ENCODE measurements at regions not wholly inside any gene's neighbourhood (a gene's known extent, or its start where the extent isn't known, plus 50 kb on each side); places are given as distances from the start of the nearest gene placed in this dataset.

DNA sequence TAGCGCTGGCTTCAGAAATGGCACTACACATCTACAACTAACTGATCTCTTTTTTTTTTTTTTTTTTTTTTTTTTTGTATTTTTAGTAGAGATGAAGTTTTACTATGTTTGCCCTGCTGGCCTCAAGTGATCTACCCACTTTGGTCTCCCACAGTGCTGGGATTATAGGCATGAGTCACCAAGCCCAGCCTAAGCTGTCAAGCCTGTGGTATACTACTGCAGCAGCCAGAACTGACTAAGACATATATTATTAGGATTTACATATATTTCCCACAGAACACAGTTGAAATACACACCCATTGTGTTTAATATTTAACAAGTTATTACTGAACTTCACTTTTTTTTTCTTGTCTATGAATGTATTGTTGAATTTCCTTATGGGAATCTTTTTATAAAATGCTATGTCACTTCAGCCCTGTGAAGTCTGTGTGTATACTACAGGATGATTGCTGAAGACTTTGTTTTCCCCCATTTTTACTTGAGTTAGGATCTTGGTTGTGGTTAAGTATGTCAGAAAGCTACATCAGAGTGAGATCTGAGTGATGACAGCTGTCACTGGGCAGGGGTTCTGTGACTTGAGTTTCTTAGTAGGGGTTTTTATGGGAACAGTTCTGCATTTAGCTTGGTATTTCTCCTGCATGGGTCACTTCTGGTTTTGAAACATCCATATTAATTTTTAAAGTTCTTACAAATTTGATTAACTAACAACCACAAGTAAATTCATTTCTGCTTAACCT is 481.5 kb downstream of the CDY2B start:
- Histone ChIP-seq H3K27me3 (replicated peaks; ENCODE audit: insufficient read depth) (no peaks in the 10 kb centered on the region), H3K9me3 (no peaks in the 10 kb centered on the region), H3K36me3 (no peaks in the 10 kb centered on the region), H3K4me1 (ENCODE audit: control insufficient read depth in 1 of 2, low read depth in 2 of 2) (no peaks in the 10 kb centered on the region), H3K4me3 (no peak overlapping the region), H3K27ac (no peak overlapping the region)
- ATAC-seq (ENCODE audit: insufficient number of reproducible peaks, low FRiP score, low read depth) (no peak), DNase-seq (ENCODE audit: low spot score) (no peak)
- TF ChIP-seq, protein P1, sequence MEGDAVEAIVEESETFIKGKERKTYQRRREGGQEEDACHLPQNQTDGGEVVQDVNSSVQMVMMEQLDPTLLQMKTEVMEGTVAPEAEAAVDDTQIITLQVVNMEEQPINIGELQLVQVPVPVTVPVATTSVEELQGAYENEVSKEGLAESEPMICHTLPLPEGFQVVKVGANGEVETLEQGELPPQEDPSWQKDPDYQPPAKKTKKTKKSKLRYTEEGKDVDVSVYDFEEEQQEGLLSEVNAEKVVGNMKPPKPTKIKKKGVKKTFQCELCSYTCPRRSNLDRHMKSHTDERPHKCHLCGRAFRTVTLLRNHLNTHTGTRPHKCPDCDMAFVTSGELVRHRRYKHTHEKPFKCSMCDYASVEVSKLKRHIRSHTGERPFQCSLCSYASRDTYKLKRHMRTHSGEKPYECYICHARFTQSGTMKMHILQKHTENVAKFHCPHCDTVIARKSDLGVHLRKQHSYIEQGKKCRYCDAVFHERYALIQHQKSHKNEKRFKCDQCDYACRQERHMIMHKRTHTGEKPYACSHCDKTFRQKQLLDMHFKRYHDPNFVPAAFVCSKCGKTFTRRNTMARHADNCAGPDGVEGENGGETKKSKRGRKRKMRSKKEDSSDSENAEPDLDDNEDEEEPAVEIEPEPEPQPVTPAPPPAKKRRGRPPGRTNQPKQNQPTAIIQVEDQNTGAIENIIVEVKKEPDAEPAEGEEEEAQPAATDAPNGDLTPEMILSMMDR (IDR thresholded peaks at IDR 0.05): no peak

GRCh38 chrY:17397659-17398058 is 482.4 kb downstream of the CDY2B start:
- TF ChIP-seq, protein P1 (IDR thresholded peaks at IDR 0.05): no peak
- H3K36me3 ChIP-seq: no peaks in the 10 kb centered on the region
- H3K4me1 ChIP-seq (ENCODE audit: control insufficient read depth in 1 of 2, low read depth in 2 of 2): no peaks in the 10 kb centered on the region
- H3K27me3 ChIP-seq (replicated peaks; ENCODE audit: insufficient read depth): no peaks in the 10 kb centered on the region
- no peak overlapping the region for H3K4me3 ChIP-seq
- DNase-seq (ENCODE audit: low spot score) (no peak), ATAC-seq (ENCODE audit: insufficient number of reproducible peaks, low FRiP score, low read depth) (no peak)
- H3K27ac ChIP-seq: no peak overlapping the region
- no peaks in the 10 kb centered on the region for H3K9me3 ChIP-seq

DNA sequence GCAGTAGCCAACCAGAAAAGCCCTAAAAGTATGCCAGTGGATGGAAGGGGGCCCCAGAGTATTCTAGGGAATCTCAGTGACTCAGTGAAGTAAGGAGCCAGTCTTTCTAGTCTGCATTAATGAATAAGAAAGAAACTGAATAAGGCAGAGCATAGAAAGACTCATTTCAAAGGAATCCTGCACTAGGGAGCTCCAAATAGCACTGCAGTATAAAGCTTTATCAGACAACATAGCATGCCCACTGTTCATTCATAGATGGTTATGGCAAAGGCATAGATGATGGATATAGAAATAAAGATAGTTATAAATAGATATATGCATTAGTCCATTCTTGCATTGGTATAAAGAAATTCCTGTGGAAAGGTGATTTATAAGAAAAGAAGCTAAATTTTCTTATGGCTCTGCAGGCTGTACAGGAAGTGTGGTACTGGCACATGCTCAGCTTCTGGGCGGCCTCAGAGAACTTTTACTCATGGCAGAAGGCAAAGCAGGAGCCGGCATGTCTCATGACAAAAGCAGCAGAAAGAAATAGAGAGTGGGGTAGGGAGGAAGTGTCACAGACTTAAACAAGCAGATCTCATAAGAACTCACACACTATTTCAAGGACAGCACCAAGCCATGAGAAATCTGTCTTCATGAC is 498.5 kb downstream of the CDY2B start:
- DNase-seq (ENCODE audit: low spot score) (no peak), ATAC-seq (ENCODE audit: insufficient number of reproducible peaks, low FRiP score, low read depth) (no peak)
- H3K9me3 ChIP-seq: no peaks in the 10 kb centered on the region
- H3K27me3 ChIP-seq (replicated peaks; ENCODE audit: insufficient read depth): no peaks in the 10 kb centered on the region
- no peaks in the 10 kb centered on the region for H3K36me3 ChIP-seq
- no peaks in the 10 kb centered on the region for H3K4me1 ChIP-seq (ENCODE audit: control insufficient read depth in 1 of 2, low read depth in 2 of 2)
- no peak overlapping the region for H3K4me3 ChIP-seq
- no peak overlapping the region for H3K27ac ChIP-seq
- TF ChIP-seq, protein P1 (IDR thresholded peaks at IDR 0.05): no peak

DNA sequence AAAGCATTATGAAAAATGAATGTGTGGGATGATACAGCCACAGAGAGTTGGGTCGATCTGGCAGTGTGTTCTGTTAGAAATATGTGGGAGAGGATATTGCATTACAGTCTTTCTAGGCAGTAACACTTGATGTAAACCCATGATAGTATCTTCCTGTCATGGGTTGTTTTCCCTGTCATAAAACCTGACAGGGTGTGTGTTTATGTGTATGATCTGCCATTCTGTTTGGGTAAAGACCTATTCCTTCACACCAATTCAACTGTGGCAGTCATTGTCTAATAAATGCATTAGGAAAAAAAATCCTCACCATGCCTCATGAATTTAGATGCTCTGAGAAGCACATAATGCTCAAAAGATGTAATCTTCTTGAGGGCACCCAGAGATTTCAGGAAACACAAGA is 501.7 kb downstream of the CDY2B start:
- ATAC-seq (ENCODE audit: insufficient number of reproducible peaks, low FRiP score, low read depth) (no peak), DNase-seq (ENCODE audit: low spot score) (no peak)
- Histone ChIP-seq H3K27me3 (replicated peaks; ENCODE audit: insufficient read depth) (no peaks in the 10 kb centered on the region), H3K27ac (no peak overlapping the region), H3K4me1 (ENCODE audit: control insufficient read depth in 1 of 2, low read depth in 2 of 2) (no peaks in the 10 kb centered on the region), H3K4me3 (no peak overlapping the region), H3K9me3 (no peaks in the 10 kb centered on the region), H3K36me3 (no peaks in the 10 kb centered on the region)
- TF ChIP-seq, protein P1 (IDR thresholded peaks at IDR 0.05): no peak

GRCh38 chrY:17368413-17368812 is 511.6 kb downstream of the CDY2B start:
- Histone ChIP-seq H3K4me3 (no peak overlapping the region), H3K27ac (no peak overlapping the region), H3K36me3 (no peaks in the 10 kb centered on the region), H3K4me1 (ENCODE audit: control insufficient read depth in 1 of 2, low read depth in 2 of 2) (no peaks in the 10 kb centered on the region), H3K27me3 (replicated peaks; ENCODE audit: insufficient read depth) (no peaks in the 10 kb centered on the region), H3K9me3 (no peaks in the 10 kb centered on the region)
- ATAC-seq (ENCODE audit: insufficient number of reproducible peaks, low FRiP score, low read depth) (no peak), DNase-seq (ENCODE audit: low spot score) (no peak)
- TF ChIP-seq, protein P1 (IDR thresholded peaks at IDR 0.05): no peak
